ENCODE measurements at regions not wholly inside any gene's neighbourhood (a gene's known extent, or its start where the extent isn't known, plus 50 kb on each side); places are given as distances from the start of the nearest gene placed in this dataset.

GRCh38 chr14:28272270-28272669 is 494.3 kb upstream of the FOXG1 start:
- Histone ChIP-seq H3K36me3 (ENCODE audit: control insufficient read depth in 4 of 4, insufficient read depth in 4 of 4, low read length in 4 of 4) (no peaks in the 10 kb centered on the region), H3K9ac (ENCODE audit: insufficient read depth in 1 of 2, low read length in 2 of 2) (no peak overlapping the region), H3K27ac (ENCODE audit: low read depth in 1 of 2, low read length in 1 of 2) (no peak overlapping the region), H3K27me3 (ENCODE audit: control insufficient read depth in 3 of 3, insufficient read depth in 3 of 3, low read length in 2 of 3) (no peaks in the 10 kb centered on the region), H3K4me1 (ENCODE audit: control insufficient read depth in 5 of 5, insufficient read depth in 5 of 5, low read length in 5 of 5) (no peaks in the 10 kb centered on the region), H3K9me3 (ENCODE audit: control insufficient read depth in 4 of 4, insufficient read depth in 3 of 4, low read length in 3 of 4) (peaks cover 0 to 3% (median 0%) of the 10 kb centered on the region in 4 donors), H3K4me3 (no peak overlapping the region)
- DNase-seq = no peak
- TF ChIP-seq CTCF (IDR thresholded peaks at IDR 0.05; ENCODE audit: control extremely low read depth, extremely low read depth) = no peak
- no peak for ATAC-seq (ENCODE audit: insufficient read depth, low FRiP score)
- 66 to 86% methylated on average over 1 of the region's 1 CpG for WGBS, 2 donors

GRCh38 chr14:28280530-28280929 is 486.1 kb upstream of the FOXG1 start:
- no peaks in the 10 kb centered on the region for H3K4me1 ChIP-seq (ENCODE audit: control insufficient read depth in 5 of 5, insufficient read depth in 5 of 5, low read length in 5 of 5)
- H3K4me3 ChIP-seq = no peak overlapping the region
- 77 to 82% methylated on average over 5 of the region's 5 CpGs for WGBS, 2 donors
- no peaks in the 10 kb centered on the region for H3K27me3 ChIP-seq (ENCODE audit: control insufficient read depth in 3 of 3, insufficient read depth in 3 of 3, low read length in 2 of 3)
- no peak for DNase-seq
- H3K36me3 ChIP-seq (ENCODE audit: control insufficient read depth in 4 of 4, insufficient read depth in 4 of 4, low read length in 4 of 4) = no peaks in the 10 kb centered on the region
- TF ChIP-seq CTCF (IDR thresholded peaks at IDR 0.05; ENCODE audit: control extremely low read depth, extremely low read depth) = no peak
- H3K9me3 ChIP-seq (ENCODE audit: control insufficient read depth in 4 of 4, insufficient read depth in 3 of 4, low read length in 3 of 4) = no peaks in the 10 kb centered on the region
- ATAC-seq (ENCODE audit: insufficient read depth, low FRiP score) = no peak
- no peak overlapping the region for H3K27ac ChIP-seq (ENCODE audit: low read depth in 1 of 2, low read length in 1 of 2)
- no peak overlapping the region for H3K9ac ChIP-seq (ENCODE audit: insufficient read depth in 1 of 2, low read length in 2 of 2)

GRCh38 chr14:28280997-28281598 is 485.5 kb upstream of the FOXG1 start:
- Histone ChIP-seq H3K27me3 (ENCODE audit: control insufficient read depth in 3 of 3, insufficient read depth in 3 of 3, low read length in 2 of 3) (no peaks in the 10 kb centered on the region), H3K27ac (ENCODE audit: low read depth in 1 of 2, low read length in 1 of 2) (no peak overlapping the region), H3K9me3 (ENCODE audit: control insufficient read depth in 4 of 4, insufficient read depth in 3 of 4, low read length in 3 of 4) (no peaks in the 10 kb centered on the region), H3K4me1 (ENCODE audit: control insufficient read depth in 5 of 5, insufficient read depth in 5 of 5, low read length in 5 of 5) (no peaks in the 10 kb centered on the region), H3K36me3 (ENCODE audit: control insufficient read depth in 4 of 4, insufficient read depth in 4 of 4, low read length in 4 of 4) (no peaks in the 10 kb centered on the region), H3K4me3 (no peak overlapping the region), H3K9ac (ENCODE audit: insufficient read depth in 1 of 2, low read length in 2 of 2) (no peak overlapping the region)
- 83 to 87% methylated on average over 2 of the region's 2 CpGs for WGBS, 2 donors
- no peak for DNase-seq
- no peak for TF ChIP-seq CTCF (IDR thresholded peaks at IDR 0.05; ENCODE audit: control extremely low read depth, extremely low read depth)
- no peak for ATAC-seq (ENCODE audit: insufficient read depth, low FRiP score)

Data from lung (tissue), 11 donors.